ENCODE measurements at regions not wholly inside any gene's neighbourhood (a gene's known extent, or its start where the extent isn't known, plus 50 kb on each side); places are given as distances from the start of the nearest gene placed in this dataset.

GRCh38 chr7:4406288-4407058 lies 275.6 kb upstream of the FOXK1 start:
- TF ChIP-seq, protein P1, sequence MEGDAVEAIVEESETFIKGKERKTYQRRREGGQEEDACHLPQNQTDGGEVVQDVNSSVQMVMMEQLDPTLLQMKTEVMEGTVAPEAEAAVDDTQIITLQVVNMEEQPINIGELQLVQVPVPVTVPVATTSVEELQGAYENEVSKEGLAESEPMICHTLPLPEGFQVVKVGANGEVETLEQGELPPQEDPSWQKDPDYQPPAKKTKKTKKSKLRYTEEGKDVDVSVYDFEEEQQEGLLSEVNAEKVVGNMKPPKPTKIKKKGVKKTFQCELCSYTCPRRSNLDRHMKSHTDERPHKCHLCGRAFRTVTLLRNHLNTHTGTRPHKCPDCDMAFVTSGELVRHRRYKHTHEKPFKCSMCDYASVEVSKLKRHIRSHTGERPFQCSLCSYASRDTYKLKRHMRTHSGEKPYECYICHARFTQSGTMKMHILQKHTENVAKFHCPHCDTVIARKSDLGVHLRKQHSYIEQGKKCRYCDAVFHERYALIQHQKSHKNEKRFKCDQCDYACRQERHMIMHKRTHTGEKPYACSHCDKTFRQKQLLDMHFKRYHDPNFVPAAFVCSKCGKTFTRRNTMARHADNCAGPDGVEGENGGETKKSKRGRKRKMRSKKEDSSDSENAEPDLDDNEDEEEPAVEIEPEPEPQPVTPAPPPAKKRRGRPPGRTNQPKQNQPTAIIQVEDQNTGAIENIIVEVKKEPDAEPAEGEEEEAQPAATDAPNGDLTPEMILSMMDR (IDR thresholded peaks at IDR 0.05) = no peak
- TF ChIP-seq POLR2A (IDR thresholded peaks at IDR 0.05) = no peak

All from lower leg skin (tissue), 3 donors.